ENCODE measurements at regions not wholly inside any gene's neighbourhood (a gene's known extent, or its start where the extent isn't known, plus 50 kb on each side); places are given as distances from the start of the nearest gene placed in this dataset.

DNA sequence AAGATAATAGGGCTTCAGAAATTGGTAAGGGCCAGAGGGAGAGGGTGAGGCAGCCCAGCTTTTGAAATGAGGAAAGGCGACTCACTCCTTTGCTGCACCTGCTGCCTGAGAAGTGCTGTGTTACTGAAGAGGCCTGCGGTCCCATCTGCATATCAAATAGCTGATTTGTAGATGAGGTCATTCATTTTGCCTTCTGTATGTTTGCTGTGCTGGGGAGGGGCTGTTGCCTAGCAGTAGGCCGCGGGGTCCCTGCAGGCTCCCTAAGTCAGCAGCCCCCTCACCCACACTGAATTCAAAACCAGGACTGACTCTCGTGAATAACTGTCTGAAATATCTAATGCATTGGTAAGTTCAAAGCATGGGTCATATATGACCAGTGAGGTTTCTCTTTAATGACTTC, 377.2 kb downstream of the SOX11 start:
- H3K4me3 ChIP-seq (ENCODE audit: low read length in 2 of 2), result no peak overlapping the region

DNA sequence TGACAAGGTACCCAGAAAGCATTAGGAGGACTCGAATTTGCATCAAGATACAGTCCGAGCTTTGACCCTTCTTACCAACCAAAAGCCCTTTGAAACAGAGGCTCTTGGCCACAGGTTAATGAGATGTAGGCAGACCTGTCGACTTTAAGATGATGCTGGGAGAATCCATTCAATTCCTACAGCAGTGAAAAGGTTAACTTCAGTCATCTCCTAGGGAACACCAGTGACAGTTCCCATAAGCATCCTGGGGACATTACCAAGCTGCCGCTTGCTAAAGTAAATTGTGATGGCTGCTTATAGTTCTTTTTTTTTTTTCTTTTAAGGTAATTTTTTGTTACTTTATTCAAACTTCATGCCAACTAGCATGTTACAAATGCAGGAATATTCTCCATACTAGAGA, 379.3 kb downstream of the SOX11 start:
- Histone ChIP-seq H3K4me1 (ENCODE audit: control insufficient read depth in 2 of 2, insufficient read depth in 2 of 2, low read length in 2 of 2) (no peaks in the 10 kb centered on the region), H3K36me3 (ENCODE audit: control insufficient read depth in 2 of 2, insufficient read depth in 2 of 2, low read length in 2 of 2) (no peaks in the 10 kb centered on the region), H3K27ac (ENCODE audit: low read depth in 2 of 2, low read length in 2 of 2) (no peak overlapping the region), H3K9me3 (ENCODE audit: control insufficient read depth in 2 of 2, low read length in 2 of 2) (no peaks in the 10 kb centered on the region), H3K27me3 (ENCODE audit: control insufficient read depth in 2 of 2, insufficient read depth in 2 of 2, low read length in 2 of 2) (no peaks in the 10 kb centered on the region), H3K9ac (ENCODE audit: low read depth in 1 of 2, low read length in 2 of 2) (no peak overlapping the region), H3K4me3 (ENCODE audit: low read length in 2 of 2) (no peak overlapping the region)

More for the DNA sequence above, 377.2 kb downstream of the SOX11 start:
- Histone ChIP-seq H3K4me1 (ENCODE audit: control insufficient read depth in 2 of 2, insufficient read depth in 2 of 2, low read length in 2 of 2) (no peaks in the 10 kb centered on the region), H3K27me3 (ENCODE audit: control insufficient read depth in 2 of 2, insufficient read depth in 2 of 2, low read length in 2 of 2) (no peaks in the 10 kb centered on the region), H3K9ac (ENCODE audit: low read depth in 1 of 2, low read length in 2 of 2) (no peak overlapping the region), H3K36me3 (ENCODE audit: control insufficient read depth in 2 of 2, insufficient read depth in 2 of 2, low read length in 2 of 2) (no peaks in the 10 kb centered on the region), H3K9me3 (ENCODE audit: control insufficient read depth in 2 of 2, low read length in 2 of 2) (no peaks in the 10 kb centered on the region), H3K27ac (ENCODE audit: low read depth in 2 of 2, low read length in 2 of 2) (no peak overlapping the region)

DNA sequence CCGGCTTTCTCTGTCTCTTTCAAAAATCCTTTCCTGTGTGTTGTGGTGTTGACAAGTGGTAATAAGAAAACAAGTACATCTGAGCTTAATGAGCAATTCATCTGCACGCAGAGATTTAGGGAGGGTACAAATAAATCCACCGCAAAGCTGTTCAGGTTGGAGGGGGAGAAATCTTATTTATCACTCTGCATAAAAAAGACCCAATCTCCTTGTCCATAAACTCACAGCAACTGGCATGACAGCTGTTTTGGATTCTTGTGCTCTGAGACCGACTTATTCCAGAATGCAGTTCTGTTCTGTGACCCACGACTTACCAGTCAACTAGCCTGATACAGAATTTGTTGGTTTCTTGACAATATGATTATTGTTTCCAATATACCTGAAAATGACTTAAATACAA, 380.1 kb downstream of the SOX11 start:
- Histone ChIP-seq H3K27me3 (ENCODE audit: control insufficient read depth in 2 of 2, insufficient read depth in 2 of 2, low read length in 2 of 2) (no peaks in the 10 kb centered on the region), H3K9me3 (ENCODE audit: control insufficient read depth in 2 of 2, low read length in 2 of 2) (no peaks in the 10 kb centered on the region), H3K9ac (ENCODE audit: low read depth in 1 of 2, low read length in 2 of 2) (no peak overlapping the region), H3K4me1 (ENCODE audit: control insufficient read depth in 2 of 2, insufficient read depth in 2 of 2, low read length in 2 of 2) (no peaks in the 10 kb centered on the region), H3K36me3 (ENCODE audit: control insufficient read depth in 2 of 2, insufficient read depth in 2 of 2, low read length in 2 of 2) (no peaks in the 10 kb centered on the region), H3K27ac (ENCODE audit: low read depth in 2 of 2, low read length in 2 of 2) (no peak overlapping the region), H3K4me3 (ENCODE audit: low read length in 2 of 2) (no peak overlapping the region)

DNA sequence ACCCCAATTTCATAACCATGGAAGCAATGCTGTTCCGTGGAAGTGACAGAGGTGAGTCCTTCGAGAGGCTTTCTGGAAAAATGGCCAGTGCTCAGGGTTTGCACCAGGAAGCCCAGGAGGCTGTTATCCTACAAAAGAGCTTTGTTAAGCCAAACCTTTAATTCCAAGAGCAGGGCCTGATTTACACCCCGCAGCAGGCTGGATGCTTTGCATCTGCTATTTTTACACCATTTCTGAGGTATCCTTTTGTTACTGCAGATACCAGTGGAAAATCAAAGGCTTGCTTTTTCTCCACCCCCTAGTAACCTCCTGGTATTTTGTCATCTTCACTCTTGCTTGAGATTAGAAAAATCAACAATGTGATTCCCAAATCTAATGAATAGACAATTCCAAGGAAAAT, 380.6 kb downstream of the SOX11 start:
- Histone ChIP-seq H3K27me3 (ENCODE audit: control insufficient read depth in 2 of 2, insufficient read depth in 2 of 2, low read length in 2 of 2) (no peaks in the 10 kb centered on the region), H3K27ac (ENCODE audit: low read depth in 2 of 2, low read length in 2 of 2) (no peak overlapping the region), H3K4me1 (ENCODE audit: control insufficient read depth in 2 of 2, insufficient read depth in 2 of 2, low read length in 2 of 2) (no peaks in the 10 kb centered on the region), H3K9ac (ENCODE audit: low read depth in 1 of 2, low read length in 2 of 2) (no peak overlapping the region), H3K4me3 (ENCODE audit: low read length in 2 of 2) (no peak overlapping the region), H3K9me3 (ENCODE audit: control insufficient read depth in 2 of 2, low read length in 2 of 2) (no peaks in the 10 kb centered on the region), H3K36me3 (ENCODE audit: control insufficient read depth in 2 of 2, insufficient read depth in 2 of 2, low read length in 2 of 2) (no peaks in the 10 kb centered on the region)

DNA sequence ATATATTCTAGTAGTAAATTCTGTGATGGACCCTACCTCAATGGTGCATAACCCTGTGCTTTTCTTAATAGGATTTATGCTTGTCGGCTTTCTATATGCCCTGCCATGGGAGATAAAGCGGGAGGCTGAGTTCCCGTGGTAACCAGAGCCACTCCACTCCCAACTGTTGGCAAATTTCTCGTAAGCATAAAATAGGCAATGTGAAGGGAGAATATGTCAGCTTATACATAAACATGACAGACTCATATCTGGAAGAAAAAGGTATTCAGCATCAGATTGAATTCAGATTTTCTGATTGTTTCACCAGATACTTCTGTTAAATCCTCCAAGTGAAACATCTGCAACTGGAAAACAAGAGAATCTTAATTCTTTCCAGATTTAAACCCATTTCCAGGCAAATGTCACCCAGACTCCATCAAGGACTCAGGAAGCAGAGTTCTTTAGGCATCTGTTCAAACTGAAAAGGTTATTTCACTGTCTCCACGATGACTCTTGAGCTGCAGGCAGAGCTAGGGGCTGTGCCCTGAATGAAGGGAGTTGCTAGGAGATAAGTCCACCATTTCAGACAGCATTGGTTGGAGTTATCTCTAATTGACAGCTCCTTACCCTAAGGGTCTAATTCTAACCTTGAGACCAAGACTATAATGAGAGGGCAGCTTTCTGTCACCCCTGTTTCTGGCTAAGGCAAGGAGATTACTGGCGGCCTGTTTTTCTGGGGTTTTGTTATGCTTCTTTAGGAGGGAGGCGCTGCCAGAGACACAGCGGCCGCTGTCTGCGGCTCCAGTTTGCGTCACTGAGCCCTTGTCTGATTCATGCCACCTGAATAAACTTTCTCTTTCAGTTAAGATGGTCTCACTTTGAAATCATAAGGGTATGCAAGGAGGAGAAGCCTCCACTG, 381.3 kb downstream of the SOX11 start:
- H3K9me3 ChIP-seq (ENCODE audit: control insufficient read depth in 2 of 2, low read length in 2 of 2), result no peaks in the 10 kb centered on the region
- no peak overlapping the region for H3K4me3 ChIP-seq (ENCODE audit: low read length in 2 of 2)
- H3K9ac ChIP-seq (ENCODE audit: low read depth in 1 of 2, low read length in 2 of 2), result no peak overlapping the region
- no peak overlapping the region for H3K27ac ChIP-seq (ENCODE audit: low read depth in 2 of 2, low read length in 2 of 2)
- H3K36me3 ChIP-seq (ENCODE audit: control insufficient read depth in 2 of 2, insufficient read depth in 2 of 2, low read length in 2 of 2), result no peaks in the 10 kb centered on the region
- H3K4me1 ChIP-seq (ENCODE audit: control insufficient read depth in 2 of 2, insufficient read depth in 2 of 2, low read length in 2 of 2), result no peaks in the 10 kb centered on the region
- H3K27me3 ChIP-seq (ENCODE audit: control insufficient read depth in 2 of 2, insufficient read depth in 2 of 2, low read length in 2 of 2), result no peaks in the 10 kb centered on the region

DNA sequence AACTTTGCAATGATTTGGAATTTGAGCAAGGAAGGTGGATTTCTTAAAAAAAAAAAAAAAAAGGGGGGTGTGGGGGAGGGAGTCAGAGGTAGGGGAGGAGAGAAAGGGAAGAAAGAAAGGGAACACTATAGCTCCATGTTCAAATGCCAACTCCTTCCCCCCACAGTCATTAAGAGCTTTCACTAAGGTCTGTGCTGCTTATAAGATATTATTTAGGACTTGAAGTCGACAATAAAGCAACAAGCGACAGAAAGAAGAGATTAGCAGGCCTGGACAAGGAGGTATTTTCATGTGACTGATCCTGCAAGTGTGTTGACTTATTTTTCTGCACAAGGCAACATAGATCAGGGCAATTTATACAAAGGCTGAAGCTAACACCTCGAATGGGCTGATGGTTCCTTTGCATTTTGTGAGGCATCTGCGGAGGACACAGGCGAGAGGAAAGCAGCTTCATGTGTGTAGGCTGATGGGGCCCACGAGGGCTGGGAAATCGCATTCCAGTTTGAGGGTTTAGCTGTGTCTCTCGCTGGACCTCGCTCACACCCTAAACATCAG, 382.0 kb downstream of the SOX11 start:
- Histone ChIP-seq H3K27me3 (ENCODE audit: control insufficient read depth in 2 of 2, insufficient read depth in 2 of 2, low read length in 2 of 2) (no peaks in the 10 kb centered on the region), H3K27ac (ENCODE audit: low read depth in 2 of 2, low read length in 2 of 2) (no peak overlapping the region), H3K9me3 (ENCODE audit: control insufficient read depth in 2 of 2, low read length in 2 of 2) (no peaks in the 10 kb centered on the region), H3K36me3 (ENCODE audit: control insufficient read depth in 2 of 2, insufficient read depth in 2 of 2, low read length in 2 of 2) (no peaks in the 10 kb centered on the region), H3K4me1 (ENCODE audit: control insufficient read depth in 2 of 2, insufficient read depth in 2 of 2, low read length in 2 of 2) (no peaks in the 10 kb centered on the region), H3K4me3 (ENCODE audit: low read length in 2 of 2) (no peak overlapping the region), H3K9ac (ENCODE audit: low read depth in 1 of 2, low read length in 2 of 2) (no peak overlapping the region)

DNA sequence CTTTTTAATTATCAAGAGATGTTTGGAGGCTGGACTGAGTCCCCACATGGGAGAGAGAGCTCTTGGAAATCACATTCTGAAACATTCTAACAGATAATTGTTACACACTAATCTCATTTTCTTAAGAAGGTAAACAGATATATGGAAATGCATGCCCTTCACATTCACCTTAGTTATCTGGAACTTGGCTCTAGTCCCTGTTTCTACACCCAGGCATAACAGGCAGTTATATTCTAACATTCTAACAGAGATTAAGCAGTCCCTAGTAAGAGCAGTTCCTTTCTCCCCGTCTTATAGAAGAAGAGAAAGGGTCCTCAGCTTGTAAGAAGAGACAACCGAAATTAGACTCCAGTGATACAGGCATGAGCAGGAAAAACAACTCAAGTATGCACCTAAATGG, 385.4 kb downstream of the SOX11 start:
- H3K9me3 ChIP-seq (ENCODE audit: control insufficient read depth in 2 of 2, low read length in 2 of 2), result no peaks in the 10 kb centered on the region
- H3K4me1 ChIP-seq (ENCODE audit: control insufficient read depth in 2 of 2, insufficient read depth in 2 of 2, low read length in 2 of 2), result no peaks in the 10 kb centered on the region
- H3K27me3 ChIP-seq (ENCODE audit: control insufficient read depth in 2 of 2, insufficient read depth in 2 of 2, low read length in 2 of 2), result no peaks in the 10 kb centered on the region
- H3K36me3 ChIP-seq (ENCODE audit: control insufficient read depth in 2 of 2, insufficient read depth in 2 of 2, low read length in 2 of 2), result no peaks in the 10 kb centered on the region
- H3K27ac ChIP-seq (ENCODE audit: low read depth in 2 of 2, low read length in 2 of 2), result no peak overlapping the region
- H3K9ac ChIP-seq (ENCODE audit: low read depth in 1 of 2, low read length in 2 of 2), result no peak overlapping the region
- H3K4me3 ChIP-seq (ENCODE audit: low read length in 2 of 2), result no peak overlapping the region

DNA sequence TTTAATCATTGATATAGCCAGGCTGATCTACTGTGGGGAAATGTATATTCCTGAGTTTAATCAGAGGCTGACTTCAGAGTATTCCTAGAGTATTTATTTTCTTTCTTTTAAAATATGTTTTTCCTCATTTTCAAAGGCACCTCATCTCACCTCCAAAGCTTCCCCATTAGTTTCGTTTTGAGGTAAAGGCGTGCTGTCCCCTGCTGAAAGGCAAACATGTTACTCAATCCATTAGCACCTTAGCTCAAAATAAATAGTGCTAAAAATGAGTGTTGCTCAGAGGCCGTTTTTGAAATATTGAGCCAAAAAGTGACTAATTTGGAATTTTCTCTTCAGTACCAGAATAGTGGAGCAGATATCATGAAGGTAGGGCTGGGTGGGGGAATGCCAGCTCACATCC, 386.2 kb downstream of the SOX11 start:
- Histone ChIP-seq H3K27me3 (ENCODE audit: control insufficient read depth in 2 of 2, insufficient read depth in 2 of 2, low read length in 2 of 2) (no peaks in the 10 kb centered on the region), H3K4me3 (ENCODE audit: low read length in 2 of 2) (no peak overlapping the region), H3K36me3 (ENCODE audit: control insufficient read depth in 2 of 2, insufficient read depth in 2 of 2, low read length in 2 of 2) (no peaks in the 10 kb centered on the region), H3K4me1 (ENCODE audit: control insufficient read depth in 2 of 2, insufficient read depth in 2 of 2, low read length in 2 of 2) (no peaks in the 10 kb centered on the region), H3K9me3 (ENCODE audit: control insufficient read depth in 2 of 2, low read length in 2 of 2) (no peaks in the 10 kb centered on the region), H3K27ac (ENCODE audit: low read depth in 2 of 2, low read length in 2 of 2) (no peak overlapping the region), H3K9ac (ENCODE audit: low read depth in 1 of 2, low read length in 2 of 2) (no peak overlapping the region)

DNA sequence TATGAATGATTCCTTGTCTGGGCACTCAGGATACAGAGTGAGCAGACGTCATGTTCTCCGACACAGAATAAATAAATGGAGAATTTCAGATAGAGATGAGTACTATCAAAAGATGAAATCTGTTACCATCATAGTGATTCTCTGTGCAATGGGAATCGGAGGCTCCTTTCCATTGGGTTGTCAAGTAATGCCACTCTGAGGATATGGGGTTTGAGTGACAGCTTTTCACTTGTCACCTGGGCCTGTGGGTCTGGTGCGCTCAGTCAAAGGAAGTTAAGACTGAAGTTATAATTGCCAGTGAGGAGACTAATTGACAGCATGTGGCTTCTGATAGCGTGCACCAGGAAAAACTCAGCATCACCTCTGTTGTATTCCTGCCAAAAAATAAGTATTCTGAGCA, 387.2 kb downstream of the SOX11 start:
- Histone ChIP-seq H3K4me1 (ENCODE audit: control insufficient read depth in 2 of 2, insufficient read depth in 2 of 2, low read length in 2 of 2) (no peaks in the 10 kb centered on the region), H3K9ac (ENCODE audit: low read depth in 1 of 2, low read length in 2 of 2) (no peak overlapping the region), H3K36me3 (ENCODE audit: control insufficient read depth in 2 of 2, insufficient read depth in 2 of 2, low read length in 2 of 2) (no peaks in the 10 kb centered on the region), H3K9me3 (ENCODE audit: control insufficient read depth in 2 of 2, low read length in 2 of 2) (no peaks in the 10 kb centered on the region), H3K4me3 (ENCODE audit: low read length in 2 of 2) (no peak overlapping the region), H3K27ac (ENCODE audit: low read depth in 2 of 2, low read length in 2 of 2) (no peak overlapping the region), H3K27me3 (ENCODE audit: control insufficient read depth in 2 of 2, insufficient read depth in 2 of 2, low read length in 2 of 2) (no peaks in the 10 kb centered on the region)

DNA sequence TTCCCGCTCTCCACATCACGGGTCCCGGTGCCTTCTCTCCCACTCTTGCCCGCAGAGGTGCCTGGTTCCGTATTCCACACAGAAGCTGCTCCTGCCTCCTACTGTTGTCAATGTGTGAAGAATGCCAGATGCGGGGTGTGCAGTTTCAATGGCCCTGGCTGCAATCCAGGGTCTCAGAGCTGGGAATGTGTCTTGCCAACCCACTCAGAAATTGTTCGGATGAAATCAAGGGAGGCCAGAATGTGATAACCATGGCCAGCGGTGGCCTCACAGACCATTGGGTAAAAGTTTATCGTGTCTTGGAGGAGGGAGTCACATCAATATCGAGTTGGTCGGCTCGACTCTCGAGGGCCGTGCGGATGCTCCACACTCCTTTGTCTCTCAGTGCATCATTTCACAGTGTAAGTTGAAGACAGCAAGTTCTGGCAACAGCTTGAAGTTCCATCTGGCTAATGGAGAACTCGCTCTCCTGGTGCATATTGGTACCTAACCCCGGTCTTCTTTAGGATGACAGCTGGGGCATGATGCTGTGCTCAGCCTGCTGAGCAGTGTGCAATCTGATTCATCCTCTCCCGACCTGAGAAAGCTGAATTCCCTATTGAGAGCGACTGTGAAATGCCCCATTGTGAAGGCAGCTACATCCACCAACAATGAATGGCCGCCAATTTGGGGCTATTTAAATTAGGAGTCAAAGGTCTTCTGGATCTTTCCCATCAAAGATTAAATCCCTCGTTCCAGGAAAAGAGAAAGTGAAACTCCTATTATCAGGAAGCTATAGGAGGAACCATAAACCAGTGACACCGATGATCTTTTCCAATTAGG, 389.0 kb downstream of the SOX11 start:
- H3K4me3 ChIP-seq (ENCODE audit: low read length in 2 of 2), result peak overlapping the region; percentile 2 to 36
- no peak overlapping the region for H3K27ac ChIP-seq (ENCODE audit: low read depth in 2 of 2, low read length in 2 of 2)

More for the DNA sequence above, 389.0 kb downstream of the SOX11 start:
- H3K36me3 ChIP-seq (ENCODE audit: control insufficient read depth in 2 of 2, insufficient read depth in 2 of 2, low read length in 2 of 2), result no peaks in the 10 kb centered on the region
- H3K9me3 ChIP-seq (ENCODE audit: control insufficient read depth in 2 of 2, low read length in 2 of 2), result no peaks in the 10 kb centered on the region
- no peaks in the 10 kb centered on the region for H3K4me1 ChIP-seq (ENCODE audit: control insufficient read depth in 2 of 2, insufficient read depth in 2 of 2, low read length in 2 of 2)
- H3K27me3 ChIP-seq (ENCODE audit: control insufficient read depth in 2 of 2, insufficient read depth in 2 of 2, low read length in 2 of 2), result no peaks in the 10 kb centered on the region
- no peak overlapping the region for H3K9ac ChIP-seq (ENCODE audit: low read depth in 1 of 2, low read length in 2 of 2)
